Central memory CD8-positive, alpha-beta T cell (primary cell): ENCODE measurements at regions not wholly inside any gene's neighbourhood (a gene's known extent, or its start where the extent isn't known, plus 50 kb on each side); places are given as distances from the start of the nearest gene placed in this dataset.
A peak's percentile ranks its signal among the peaks of the same experiment; 100 is the strongest.

Experiments used
- ATAC-seq: fragments of 150-1000 bp; cut with Tn5 transposase; replicated peaks from 2 replicates; pipeline ENCODE4 v1.10.0; 2022; ENCODE audit warnings: mild to moderate bottlenecking, moderate FRiP score, moderate number of reproducible peaks; ENCODE audit not compliant: poor library complexity, severe bottlenecking; ENCODE audit errors: extremely low read depth
- DNase-seq, 2 donors: peaks; one replicate each; pipeline ENCODE4 v3.0.0; 2021; ENCODE audit warnings: low spot score in 2 of 2
- H3K27ac Mint-ChIP-seq: one replicate; pipeline ENCODE4 v1.8.0; 2022; ENCODE audit warnings: low read depth, mild to moderate bottlenecking, moderate library complexity, mixed read lengths
- H3K27me3 Mint-ChIP-seq: one replicate; pipeline ENCODE4 v1.8.0; 2022; ENCODE audit warnings: mixed read lengths
- H3K36me3 Mint-ChIP-seq: one replicate; pipeline ENCODE4 v1.8.0; 2022; ENCODE audit warnings: mild to moderate bottlenecking, moderate library complexity, mixed read lengths; ENCODE audit not compliant: insufficient read depth
- H3K4me1 Mint-ChIP-seq: one replicate; pipeline ENCODE4 v1.8.0; 2022; ENCODE audit warnings: mixed read lengths
- H3K4me3 Mint-ChIP-seq: one replicate; pipeline ENCODE4 v1.8.0; 2022; ENCODE audit warnings: mild to moderate bottlenecking, moderate library complexity, mixed read lengths
- H3K9me3 Mint-ChIP-seq: one replicate; pipeline ENCODE4 v1.8.0; 2022; ENCODE audit warnings: mixed read lengths

DNA sequence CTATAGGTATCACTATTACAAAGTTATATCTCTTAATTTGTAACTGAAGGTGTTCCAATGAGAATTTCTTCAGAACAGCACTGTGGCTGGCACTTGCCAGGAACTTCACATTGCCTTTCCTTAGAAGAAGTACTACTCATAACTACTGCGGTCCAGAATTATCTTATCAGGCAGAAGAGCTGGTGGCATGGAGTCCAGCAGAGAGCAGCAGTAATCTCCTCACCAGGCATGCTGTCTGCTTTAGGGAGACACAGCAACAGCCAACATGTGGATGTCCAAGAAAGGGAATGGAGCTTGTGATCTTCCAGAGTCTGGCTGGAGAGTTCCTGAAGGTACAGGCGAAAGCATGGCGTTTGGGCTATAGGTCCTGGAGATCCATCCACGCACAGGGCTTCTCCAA, 919.7 kb upstream of the NR2F2 start:
- ATAC-seq: no peak
- Mint-ChIP-seq H3K36me3 (no peaks in the 10 kb centered on the region), H3K27me3 (no peaks in the 10 kb centered on the region), H3K9me3 (no peaks in the 10 kb centered on the region), H3K4me3 (no peak overlapping the region), H3K4me1 (peaks cover 26% of the 10 kb centered on the region), H3K27ac (no peak overlapping the region)
- no peak for DNase-seq

DNA sequence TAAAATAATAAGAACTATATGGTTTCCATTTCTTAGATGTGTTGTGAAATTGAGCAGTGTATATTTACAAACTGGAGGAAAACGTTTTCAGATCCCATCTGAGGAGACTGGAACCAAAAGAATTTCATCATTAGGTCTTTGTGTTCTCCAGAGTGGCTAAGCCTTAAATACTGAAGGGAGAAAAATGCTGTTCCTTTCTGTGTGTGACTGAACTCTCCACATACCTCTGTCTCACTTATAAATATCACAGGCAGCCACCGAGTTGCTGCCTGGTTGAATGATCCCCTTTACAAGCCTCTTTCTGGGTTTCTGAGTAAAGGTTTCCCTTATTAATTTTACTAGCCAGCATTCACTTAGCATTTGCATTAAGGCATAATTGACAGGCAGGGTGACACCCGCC, 913.9 kb upstream of the NR2F2 start:
- H3K27ac Mint-ChIP-seq: no peak overlapping the region
- no peak overlapping the region for H3K4me3 Mint-ChIP-seq
- no peaks in the 10 kb centered on the region for H3K27me3 Mint-ChIP-seq
- H3K4me1 Mint-ChIP-seq: peaks cover 6% of the 10 kb centered on the region
- H3K36me3 Mint-ChIP-seq: no peaks in the 10 kb centered on the region
- ATAC-seq: no peak
- no peak for DNase-seq
- no peaks in the 10 kb centered on the region for H3K9me3 Mint-ChIP-seq

DNA sequence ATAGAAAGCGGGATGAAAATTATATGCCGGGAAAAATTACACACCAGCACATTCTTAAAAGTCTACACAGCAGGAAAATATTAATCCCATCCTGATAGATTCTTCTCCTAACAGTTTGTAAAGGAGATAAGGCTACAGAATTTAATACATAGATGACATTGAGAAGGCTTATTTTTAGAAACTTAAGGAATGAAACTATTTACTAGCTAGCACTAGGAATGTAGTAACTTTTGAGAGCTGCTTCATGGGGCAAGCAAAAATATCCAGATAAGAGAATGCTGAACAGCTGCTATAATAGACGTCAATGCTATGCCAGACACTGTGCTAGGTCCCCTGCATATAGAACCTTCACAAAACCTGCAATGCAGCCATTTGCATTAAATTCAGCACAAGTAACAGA, 912.7 kb upstream of the NR2F2 start:
- ATAC-seq (no peak), DNase-seq (no peak)
- no peak overlapping the region for H3K27ac Mint-ChIP-seq
- H3K27me3 Mint-ChIP-seq: no peaks in the 10 kb centered on the region
- H3K4me3 Mint-ChIP-seq: no peak overlapping the region
- no peaks in the 10 kb centered on the region for H3K4me1 Mint-ChIP-seq
- peaks cover 7% of the 10 kb centered on the region for H3K9me3 Mint-ChIP-seq
- no peaks in the 10 kb centered on the region for H3K36me3 Mint-ChIP-seq

DNA sequence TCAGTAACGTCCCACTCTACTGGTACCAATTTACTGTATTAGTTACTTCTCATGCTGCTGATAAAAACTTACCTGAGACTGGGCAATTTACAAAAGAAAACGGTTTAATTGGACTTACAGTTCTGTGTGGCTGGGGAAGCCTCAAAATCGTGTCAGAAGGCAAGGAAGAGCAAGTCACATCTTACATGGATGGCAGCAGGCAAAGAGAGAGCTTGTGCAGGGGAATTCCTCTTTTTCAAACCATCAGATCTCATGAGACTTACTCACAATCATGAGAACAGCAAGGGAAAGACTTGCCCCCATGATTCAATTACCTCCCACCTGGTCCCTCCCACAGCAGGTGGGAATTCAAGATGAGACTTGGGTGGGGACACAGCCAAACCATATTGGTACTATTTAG, 908.2 kb upstream of the NR2F2 start:
- no peaks in the 10 kb centered on the region for H3K4me1 Mint-ChIP-seq
- peaks cover 11% of the 10 kb centered on the region for H3K9me3 Mint-ChIP-seq
- H3K27me3 Mint-ChIP-seq: no peaks in the 10 kb centered on the region
- DNase-seq (no peak), ATAC-seq (no peak)
- H3K4me3 Mint-ChIP-seq: no peak overlapping the region
- H3K36me3 Mint-ChIP-seq: no peaks in the 10 kb centered on the region
- no peak overlapping the region for H3K27ac Mint-ChIP-seq

DNA sequence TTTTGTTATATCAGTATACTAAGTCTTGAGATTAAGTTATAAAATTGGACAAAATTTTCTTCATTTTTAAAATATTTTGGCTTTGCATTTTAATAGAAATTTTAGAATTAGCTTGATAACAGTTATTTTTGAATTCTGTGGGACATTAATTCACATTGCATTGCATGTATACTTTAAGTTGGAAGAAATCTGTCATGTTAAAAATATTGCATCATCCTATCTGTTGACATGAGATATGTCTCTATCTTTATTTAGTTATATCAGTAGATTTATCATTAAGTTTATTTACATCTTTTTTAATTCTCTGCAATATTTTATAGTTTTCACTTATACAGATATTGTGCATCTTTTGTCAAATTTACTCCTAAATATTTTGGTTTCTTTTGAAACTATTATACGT, 904.6 kb upstream of the NR2F2 start:
- peaks cover 13% of the 10 kb centered on the region for H3K9me3 Mint-ChIP-seq

DNA sequence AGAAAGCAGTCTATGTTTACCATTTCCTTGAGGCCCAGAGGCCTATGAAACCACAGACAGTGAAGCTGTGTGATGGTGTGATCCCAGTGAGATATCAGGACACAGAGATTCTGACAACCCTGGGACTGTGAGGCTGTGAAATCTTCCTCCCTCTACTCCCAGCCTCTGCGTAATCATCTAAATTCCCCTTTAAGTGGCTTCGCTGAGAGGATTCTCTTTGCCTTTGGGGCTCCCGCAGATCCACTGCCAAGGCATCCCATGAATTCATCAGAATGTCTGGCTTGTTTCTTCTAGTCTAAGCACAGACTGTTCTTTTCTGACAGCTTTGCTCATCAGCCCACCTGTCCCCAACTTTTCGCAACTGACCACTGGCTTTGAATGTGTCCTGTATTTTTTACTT, 901.2 kb upstream of the NR2F2 start:
- Mint-ChIP-seq H3K4me1 (peaks cover 16% of the 10 kb centered on the region), H3K9me3 (peaks cover 6% of the 10 kb centered on the region), H3K27ac (no peak overlapping the region), H3K27me3 (no peaks in the 10 kb centered on the region), H3K36me3 (no peaks in the 10 kb centered on the region), H3K4me3 (no peak overlapping the region)
- DNase-seq: no peak
- no peak for ATAC-seq

More for the DNA sequence above, 904.6 kb upstream of the NR2F2 start:
- Mint-ChIP-seq H3K4me1 (peaks cover 16% of the 10 kb centered on the region), H3K4me3 (no peak overlapping the region), H3K36me3 (no peaks in the 10 kb centered on the region), H3K27ac (no peak overlapping the region), H3K27me3 (no peaks in the 10 kb centered on the region)
- no peak for ATAC-seq
- no peak for DNase-seq

DNA sequence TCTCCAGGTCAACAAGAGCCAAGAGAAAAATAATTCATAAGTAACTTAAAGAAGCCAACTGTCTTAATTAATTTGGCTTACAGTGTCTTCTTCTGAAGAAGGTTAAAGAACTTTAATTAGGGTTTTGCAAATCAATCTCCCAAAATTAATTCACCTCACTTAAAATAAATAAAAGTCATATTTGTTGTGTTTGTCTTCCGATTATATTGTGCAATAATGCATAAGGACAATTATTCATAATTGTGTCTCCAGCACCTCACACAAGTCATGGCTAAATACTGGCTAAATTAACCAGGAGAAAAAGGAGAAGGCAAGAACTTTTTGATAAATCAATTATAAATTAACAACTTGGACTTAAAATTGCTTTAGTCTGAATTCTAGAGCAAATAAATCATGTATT, 899.0 kb upstream of the NR2F2 start:
- Mint-ChIP-seq H3K4me1 (peaks cover 16% of the 10 kb centered on the region), H3K4me3 (no peak overlapping the region), H3K27ac (no peak overlapping the region), H3K36me3 (peaks cover 3% of the 10 kb centered on the region), H3K9me3 (peaks cover 6% of the 10 kb centered on the region), H3K27me3 (no peaks in the 10 kb centered on the region)
- ATAC-seq (no peak), DNase-seq (no peak)

DNA sequence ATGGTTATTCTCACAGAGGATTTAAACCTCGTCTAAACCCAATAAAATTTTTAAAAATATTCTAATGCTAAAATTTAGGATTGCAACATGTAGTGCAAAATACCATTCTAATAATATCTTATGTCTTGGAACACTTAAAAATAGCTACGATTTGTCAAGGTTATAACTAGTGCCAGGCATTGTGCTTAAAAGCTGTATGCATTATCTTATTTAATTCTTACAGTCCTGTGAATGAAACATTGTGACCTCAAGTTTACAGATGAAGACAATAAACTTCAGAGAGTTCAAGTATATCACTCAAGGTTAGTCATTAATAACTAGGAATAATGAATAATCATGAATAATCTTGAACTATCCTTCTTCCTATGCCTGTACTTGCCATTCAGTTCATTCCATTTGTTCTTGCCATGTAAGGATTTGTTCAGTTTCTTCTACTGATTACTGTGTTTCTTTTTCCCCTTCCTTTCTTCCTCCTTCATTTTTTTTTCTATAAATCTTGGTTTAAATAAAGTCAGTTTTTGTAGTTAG, 897.6 kb upstream of the NR2F2 start:
- Mint-ChIP-seq H3K36me3 (peaks cover 3% of the 10 kb centered on the region), H3K4me1 (peaks cover 16% of the 10 kb centered on the region), H3K27me3 (no peaks in the 10 kb centered on the region), H3K9me3 (no peaks in the 10 kb centered on the region), H3K27ac (no peak overlapping the region), H3K4me3 (no peak overlapping the region)
- ATAC-seq: no peak
- no peak for DNase-seq

DNA sequence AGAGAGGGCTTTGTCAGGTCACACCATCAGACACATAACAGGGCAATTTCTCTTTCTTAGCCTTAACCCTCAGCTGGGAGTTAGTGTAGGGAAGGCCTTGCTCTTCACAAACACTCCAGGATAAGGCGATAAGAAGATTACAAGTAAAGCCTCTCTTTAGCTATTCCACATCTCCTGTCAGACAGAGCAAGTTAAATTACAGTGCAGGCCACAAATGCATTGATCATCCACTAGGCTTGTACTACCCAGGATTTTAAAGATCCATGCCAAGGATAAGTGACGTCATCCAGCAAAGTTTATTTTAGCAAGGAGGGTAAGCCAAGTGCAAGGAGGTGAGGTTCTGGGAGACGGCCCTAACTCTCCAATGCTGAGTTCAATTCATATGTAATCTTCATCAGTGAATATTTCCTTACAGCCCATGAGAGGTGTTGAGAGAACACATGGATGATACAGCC, 890.6 kb upstream of the NR2F2 start:
- peaks cover 9% of the 10 kb centered on the region for H3K4me1 Mint-ChIP-seq
- ATAC-seq: no peak
- no peaks in the 10 kb centered on the region for H3K9me3 Mint-ChIP-seq
- peaks cover 3% of the 10 kb centered on the region for H3K36me3 Mint-ChIP-seq
- no peak overlapping the region for H3K4me3 Mint-ChIP-seq
- no peak for DNase-seq
- H3K27ac Mint-ChIP-seq: no peak overlapping the region
- H3K27me3 Mint-ChIP-seq: peaks cover 6% of the 10 kb centered on the region

DNA sequence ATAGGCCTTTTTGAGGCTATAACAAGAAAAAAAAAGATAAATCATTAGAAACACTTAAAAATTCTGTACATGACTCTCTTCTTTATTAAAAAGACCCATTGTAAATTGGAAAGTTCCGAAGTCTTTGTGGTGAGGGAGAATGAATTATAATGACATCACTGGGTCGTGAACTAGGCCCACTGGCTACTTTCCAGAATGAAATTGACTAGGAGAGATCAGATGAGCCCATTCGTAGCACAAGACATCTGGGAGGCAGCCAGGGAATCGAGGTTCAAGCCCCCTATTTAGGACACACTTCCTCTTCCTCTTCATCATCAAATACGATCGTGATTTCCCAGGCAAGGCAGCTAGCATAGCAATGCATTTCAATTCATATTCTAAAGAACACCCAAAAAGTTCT, 889.8 kb upstream of the NR2F2 start:
- Mint-ChIP-seq H3K36me3 (peaks cover 4% of the 10 kb centered on the region), H3K27ac (no peak overlapping the region), H3K4me3 (no peak overlapping the region), H3K27me3 (peaks cover 6% of the 10 kb centered on the region), H3K4me1 (peaks cover 15% of the 10 kb centered on the region), H3K9me3 (no peaks in the 10 kb centered on the region)
- no peak for ATAC-seq
- DNase-seq: no peak

DNA sequence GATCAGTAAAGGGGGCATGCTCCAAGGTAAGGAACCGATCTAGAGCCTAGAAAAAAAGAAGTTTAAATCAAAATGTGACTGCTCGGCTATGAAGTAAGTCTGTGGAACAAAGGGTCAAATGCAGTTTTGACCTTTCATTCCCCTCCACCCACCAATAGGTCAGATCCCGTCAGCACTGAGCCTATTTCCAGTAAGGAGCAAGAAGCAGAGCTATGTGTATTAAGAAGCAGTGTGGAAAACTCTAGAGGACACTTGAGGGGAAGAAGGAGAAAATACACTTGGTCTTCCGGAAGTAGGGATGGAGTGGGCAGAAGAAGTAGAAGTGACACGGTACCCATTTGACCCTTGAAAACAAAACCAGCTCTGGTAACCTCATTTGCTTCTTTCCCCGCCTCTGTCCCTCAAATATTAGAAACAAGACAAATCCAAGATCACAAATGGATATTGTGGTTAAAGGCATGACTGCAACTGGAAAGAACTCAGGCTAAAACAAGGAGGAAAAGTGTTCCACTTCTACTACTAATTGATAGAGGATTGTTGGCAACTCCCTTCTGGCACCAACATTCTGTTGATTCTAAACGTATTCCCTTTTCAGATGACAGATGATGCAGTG, 888.3 kb upstream of the NR2F2 start:
- Mint-ChIP-seq H3K27ac (no peak overlapping the region), H3K27me3 (peaks cover 6% of the 10 kb centered on the region)
- no peak for ATAC-seq

DNA sequence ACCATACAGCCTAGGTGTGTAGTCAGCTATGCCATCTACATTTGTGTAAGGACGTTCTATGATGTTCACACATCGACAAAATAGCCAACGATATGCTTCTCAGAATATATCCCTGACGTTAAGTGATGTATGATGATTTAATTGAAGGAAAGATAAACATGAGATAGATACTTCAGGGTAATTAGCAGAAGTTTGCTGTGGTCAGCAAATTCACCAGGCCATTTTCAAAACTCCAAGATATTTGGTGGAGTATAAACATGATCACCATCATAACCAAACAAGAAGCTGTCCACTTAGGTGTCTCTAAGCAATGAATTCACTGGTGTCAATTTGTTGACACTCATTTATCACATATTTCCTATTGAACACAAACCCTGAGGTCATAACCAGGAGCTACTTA, 885.6 kb upstream of the NR2F2 start:
- Mint-ChIP-seq H3K9me3 (no peaks in the 10 kb centered on the region), H3K27ac (no peak overlapping the region), H3K4me1 (peaks cover 32% of the 10 kb centered on the region), H3K4me3 (no peak overlapping the region), H3K36me3 (peaks cover 7% of the 10 kb centered on the region), H3K27me3 (peaks cover 6% of the 10 kb centered on the region)
- no peak for ATAC-seq
- DNase-seq: no peak

More for the DNA sequence above, 888.3 kb upstream of the NR2F2 start:
- Mint-ChIP-seq H3K36me3 (peaks cover 7% of the 10 kb centered on the region), H3K9me3 (no peaks in the 10 kb centered on the region), H3K4me1 (peaks cover 26% of the 10 kb centered on the region), H3K4me3 (no peak overlapping the region)
- DNase-seq: no peak

DNA sequence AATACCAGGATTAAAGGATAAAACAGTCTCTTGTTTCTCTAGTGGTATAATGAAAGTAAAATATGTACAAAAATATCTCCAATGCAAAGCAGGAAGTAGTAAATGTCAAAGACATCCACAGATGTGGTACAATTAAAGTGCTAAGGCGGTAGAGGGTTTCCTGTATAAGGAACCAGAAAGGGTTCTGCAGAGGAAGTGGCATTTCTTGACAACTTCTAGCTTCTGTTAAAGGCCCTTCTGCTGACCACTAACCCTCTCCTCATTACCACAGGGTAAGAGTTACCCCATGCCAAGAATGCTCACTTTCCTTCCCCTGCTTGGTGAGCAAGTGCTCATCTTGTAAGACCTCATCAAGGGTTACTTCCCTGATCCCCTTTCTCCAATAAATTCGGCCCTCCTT, 883.6 kb upstream of the NR2F2 start:
- Mint-ChIP-seq H3K27ac (peak overlapping the region; percentile 11), H3K4me3 (peak overlapping the region; percentile 48), H3K9me3 (no peaks in the 10 kb centered on the region), H3K27me3 (peaks cover 6% of the 10 kb centered on the region), H3K4me1 (peaks cover 32% of the 10 kb centered on the region), H3K36me3 (peaks cover 7% of the 10 kb centered on the region)
- peak; percentile 96 for ATAC-seq
- DNase-seq: peak in 1 of 2 donors; percentile 33
